Testis (tissue), 2 donors: ENCODE measurements at regions not wholly inside any gene's neighbourhood (a gene's known extent, or its start where the extent isn't known, plus 50 kb on each side); places are given as distances from the start of the nearest gene placed in this dataset.

Source experiments
- CTCF ChIP-seq, 3 experiments: fragments of 450-650 bp in 2 of 3; fragments of 200-600 bp in 1 of 3; sonication (generic) in 1 of 3; IDR thresholded peaks; one replicate each; pipeline ENCODE4 v1.5.1; 2016 to 2019; ENCODE audit warnings: antibody characterized with exemption in 3 of 3, mild to moderate bottlenecking in 2 of 3, moderate library complexity in 1 of 3
- POLR2A ChIP-seq: fragments of 450-650 bp; IDR thresholded peaks from one replicate; pipeline ENCODE4 v1.6.1; 2017; ENCODE audit warnings: antibody characterized with exemption, mild to moderate bottlenecking, moderate library complexity

- TF ChIP-seq CTCF (IDR thresholded peaks at IDR 0.05) (no peak), POLR2A (no peak)
Observed at GRCh38 chr6:113539202-113539601, 317.9 kb upstream of the MARCKS start.
